OCI-LY7 (cell line): ENCODE measurements at regions not wholly inside any gene's neighbourhood (a gene's known extent, or its start where the extent isn't known, plus 50 kb on each side); places are given as distances from the start of the nearest gene placed in this dataset.

Source experiments
- BruUV-seq: library from RNA; stranded (reverse); fragments of 400-500 nt; replicated peaks from 2 replicates; lab custom pipeline; 2021; lab: Mats Ljungman, UMichigan
- CTCF ChIA-PET: fragments of 300-600 bp; sonication (Branson Sonifier 250); formaldehyde crosslinking; loops from one replicate; lab custom pipeline; 2022; ENCODE audit warnings: antibody characterized with exemption; ENCODE audit not compliant: unreplicated experiment; lab: Charles Lee
- POLR2A ChIA-PET: fragments of 300-600 bp; sonication (Branson Sonifier 250); formaldehyde crosslinking; loops from one replicate; lab custom pipeline; 2022; ENCODE audit warnings: antibody characterized with exemption; lab: Charles Lee
- DNase-seq: peaks from one replicate; pipeline ENCODE4 v3.0.0-alpha.2; 2015; ENCODE audit warnings: low spot score
- H2AFZ ChIP-seq: fragments of 200-600 bp; sonication (generic), shearing (Covaris generic); 2 replicates; pipeline ENCODE4 v1.6.1; 2014; ENCODE audit warnings: mild to moderate bottlenecking, antibody characterized with exemption, low read length, moderate library complexity
- H3K27ac ChIP-seq: fragments of 200-600 bp; sonication (generic); 2 replicates; pipeline ENCODE4 v1.5.1; 2014; ENCODE audit warnings: mixed run types, low read depth, mild to moderate bottlenecking, moderate library complexity, low read length, inconsistent platforms; ENCODE audit not compliant: poor library complexity, severe bottlenecking
- H3K36me3 ChIP-seq: fragments of 200-600 bp; sonication (generic); 2 replicates; pipeline ENCODE4 v1.6.1; 2014; ENCODE audit warnings: mild to moderate bottlenecking, antibody characterized with exemption, low read length, moderate library complexity, mixed read lengths; ENCODE audit not compliant: insufficient read depth
- H3K4me1 ChIP-seq: fragments of 200-600 bp; sonication (generic); 2 replicates; pipeline ENCODE4 v1.5.1; 2014; ENCODE audit warnings: mild to moderate bottlenecking, low read length; ENCODE audit not compliant: insufficient read depth, poor library complexity, severe bottlenecking
- H3K4me2 ChIP-seq: fragments of 200-600 bp; sonication (generic); 2 replicates; pipeline ENCODE4 v1.6.1; 2014; ENCODE audit warnings: mild to moderate bottlenecking, low read length
- H3K4me3 ChIP-seq: fragments of 200-600 bp; sonication (generic); 2 replicates; pipeline ENCODE4 v1.5.1; 2014; ENCODE audit warnings: mild to moderate bottlenecking, low read depth, low read length; ENCODE audit not compliant: poor library complexity, severe bottlenecking
- H3K79me2 ChIP-seq: fragments of 200-600 bp; sonication (generic); 2 replicates; pipeline ENCODE4 v1.6.1; 2016; ENCODE audit warnings: low read depth, mild to moderate bottlenecking, low read length, moderate library complexity, mixed read lengths; ENCODE audit not compliant: insufficient read depth
- H3K9me2 ChIP-seq: fragments of 200-600 bp; sonication (generic); 2 replicates; pipeline ENCODE4 v1.6.1; 2016; ENCODE audit warnings: mild to moderate bottlenecking, low read length, mixed read lengths; ENCODE audit not compliant: insufficient read depth
- H3K9me3 ChIP-seq: fragments of 200-600 bp; sonication (generic); 2 replicates; pipeline ENCODE4 v1.6.1; 2014; ENCODE audit warnings: mild to moderate bottlenecking, mixed run types, low read length, mixed read lengths
- H4K20me1 ChIP-seq: fragments of 200-600 bp; sonication (generic); 2 replicates; pipeline ENCODE4 v1.6.1; 2014; ENCODE audit warnings: mild to moderate bottlenecking, antibody characterized with exemption, low read length, moderate library complexity, mixed read lengths; ENCODE audit not compliant: insufficient read depth
- CTCF ChIP-seq: fragments of 200-600 bp; sonication (generic); conservative IDR thresholded peaks from 2 replicates; pipeline ENCODE4 v1.5.1; 2014; ENCODE audit warnings: mild to moderate bottlenecking, antibody characterized with exemption, low read length, moderate library complexity, mixed read lengths
- EZH2phosphoT487 ChIP-seq: fragments of 200-600 bp; sonication (generic); IDR thresholded peaks from 2 replicates; pipeline ENCODE4 v1.6.1; 2018; ENCODE audit warnings: low read depth, borderline replicate concordance, mild to moderate bottlenecking, mixed run types, antibody characterized with exemption, low read length, moderate library complexity, mixed read lengths
- intact Hi-C: fragments of 100-400 bp; cut with micrococcal nuclease; formaldehyde crosslinking; loops from one replicate; pipeline ENCODE4 v1.10.0; 2022; ENCODE audit not compliant: unreplicated experiment

DNA sequence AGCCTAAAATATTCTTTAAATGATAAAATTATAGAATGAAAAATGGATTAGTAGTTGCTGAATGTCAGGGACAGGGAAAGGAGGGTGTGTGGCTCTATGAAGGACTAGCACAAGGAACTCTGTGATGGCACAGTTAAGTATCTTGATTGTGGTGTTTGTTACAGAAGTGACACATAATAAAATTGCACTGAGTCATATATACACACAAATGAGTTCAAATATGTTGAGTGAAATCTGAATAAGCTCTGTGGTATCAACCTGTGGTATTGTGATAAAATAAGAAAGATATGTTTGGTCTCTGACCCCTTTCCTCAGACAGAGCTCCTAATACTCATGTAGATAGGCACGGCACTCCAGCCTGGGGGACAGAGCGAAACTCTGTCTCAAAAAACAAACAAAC is 181.5 kb upstream of the TRIM24 start:
- Histone ChIP-seq H2AFZ (no peak overlapping the region), H3K4me3 (no peak overlapping the region), H3K36me3 (no peaks in the 10 kb centered on the region), H3K9me2 (no peaks in the 10 kb centered on the region), H4K20me1 (no peaks in the 10 kb centered on the region), H3K4me2 (no peak overlapping the region), H3K27ac (no peak overlapping the region), H3K4me1 (no peaks in the 10 kb centered on the region), H3K9me3 (no peaks in the 10 kb centered on the region), H3K79me2 (no peaks in the 10 kb centered on the region)
- CTCF ChIA-PET: no interaction called here
- POLR2A ChIA-PET: no interaction called here
- BruUV-seq: no TSS peak
- no peak for DNase-seq
- intact Hi-C loops: no loop called here
- TF ChIP-seq CTCF (no peak), EZH2phosphoT487 (no peak)

GRCh38 chr7:138282997-138283396 is 177.1 kb upstream of the TRIM24 start:
- CTCF ChIA-PET: no interaction called here
- Histone ChIP-seq H4K20me1 (no peaks in the 10 kb centered on the region), H3K4me3 (no peak overlapping the region), H3K27ac (no peak overlapping the region), H3K79me2 (no peaks in the 10 kb centered on the region), H3K4me1 (no peaks in the 10 kb centered on the region), H3K4me2 (no peak overlapping the region), H2AFZ (no peak overlapping the region), H3K9me3 (no peaks in the 10 kb centered on the region), H3K9me2 (no peaks in the 10 kb centered on the region), H3K36me3 (no peaks in the 10 kb centered on the region)
- no peak for TF ChIP-seq EZH2phosphoT487
- TF ChIP-seq CTCF: no peak
- no TSS peak for BruUV-seq
- DNase-seq: no peak
- intact Hi-C loops: no loop called here
- POLR2A ChIA-PET: no interaction called here

- intact Hi-C loops: no loop called here
- TF ChIP-seq CTCF: no peak
- TF ChIP-seq EZH2phosphoT487: no peak
- no peak overlapping the region for H3K4me3 ChIP-seq
- ChIA-PET POLR2A (interaction anchor here (0.6 kb wide), 5 partner anchors 80 to 1826 kb away, joined by 3 to 5 read pairs (median 3); no protein-coding TSS in a partner anchor), CTCF (no interaction called here)
- H3K9me3 ChIP-seq: no peaks in the 10 kb centered on the region
- no peak overlapping the region for H3K4me2 ChIP-seq
- no peaks in the 10 kb centered on the region for H3K36me3 ChIP-seq
- no peaks in the 10 kb centered on the region for H3K79me2 ChIP-seq
- no TSS peak for BruUV-seq
- no peak overlapping the region for H3K27ac ChIP-seq
- H2AFZ ChIP-seq: no peak overlapping the region
- no peaks in the 10 kb centered on the region for H3K9me2 ChIP-seq
- no peak for DNase-seq
- H3K4me1 ChIP-seq: no peaks in the 10 kb centered on the region
- no peaks in the 10 kb centered on the region for H4K20me1 ChIP-seq
Observed at GRCh38 chr7:138285129-138285528, 174.9 kb upstream of the TRIM24 start.
